Testis (tissue), 2 donors: ENCODE measurements at regions not wholly inside any gene's neighbourhood (a gene's known extent, or its start where the extent isn't known, plus 50 kb on each side); places are given as distances from the start of the nearest gene placed in this dataset.

Experiments used
- CTCF ChIP-seq, 3 experiments: fragments of 450-650 bp in 2 of 3; fragments of 200-600 bp in 1 of 3; sonication (generic) in 1 of 3; IDR thresholded peaks; one replicate each; pipeline ENCODE4 v1.5.1; 2016 to 2019; ENCODE audit warnings: antibody characterized with exemption in 3 of 3, mild to moderate bottlenecking in 2 of 3, moderate library complexity in 1 of 3
- POLR2A ChIP-seq: fragments of 450-650 bp; IDR thresholded peaks from one replicate; pipeline ENCODE4 v1.6.1; 2017; ENCODE audit warnings: antibody characterized with exemption, mild to moderate bottlenecking, moderate library complexity

- no peak for TF ChIP-seq CTCF (IDR thresholded peaks at IDR 0.05)
- no peak for TF ChIP-seq POLR2A
These were observed 238.0 kb upstream of the SLC16A7 start for GRCh38 chr12:59357811-59358210.
